ENCODE measurements at regions not wholly inside any gene's neighbourhood (a gene's known extent, or its start where the extent isn't known, plus 50 kb on each side); places are given as distances from the start of the nearest gene placed in this dataset.

DNA sequence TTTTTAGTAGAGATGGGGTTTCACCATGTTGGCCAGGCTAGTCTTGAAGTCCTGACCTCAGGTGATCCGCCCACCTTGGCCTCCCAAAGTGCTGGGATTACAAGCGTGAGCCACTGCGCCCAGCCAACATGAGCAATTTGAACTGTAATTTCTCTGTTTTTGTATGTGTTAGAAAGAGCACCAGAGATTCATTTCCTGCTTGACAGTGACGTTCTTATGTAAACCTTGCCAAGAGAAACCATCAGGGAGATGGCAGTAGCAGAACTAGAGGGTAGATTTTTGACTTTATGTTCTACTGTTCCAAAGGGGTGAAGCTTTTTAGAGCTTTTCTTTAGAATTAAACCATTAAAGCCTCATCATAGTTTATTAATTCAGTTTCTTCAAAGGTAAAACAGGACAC, 148.1 kb upstream of the UMPS start:
- H3K4me2 ChIP-seq (ENCODE audit: low read length) = no peak overlapping the region
- H3K27ac ChIP-seq = no peak overlapping the region
- H3K9me3 ChIP-seq (ENCODE audit: control insufficient read depth, low read length) = no peaks in the 10 kb centered on the region
- TF ChIP-seq, protein P1, sequence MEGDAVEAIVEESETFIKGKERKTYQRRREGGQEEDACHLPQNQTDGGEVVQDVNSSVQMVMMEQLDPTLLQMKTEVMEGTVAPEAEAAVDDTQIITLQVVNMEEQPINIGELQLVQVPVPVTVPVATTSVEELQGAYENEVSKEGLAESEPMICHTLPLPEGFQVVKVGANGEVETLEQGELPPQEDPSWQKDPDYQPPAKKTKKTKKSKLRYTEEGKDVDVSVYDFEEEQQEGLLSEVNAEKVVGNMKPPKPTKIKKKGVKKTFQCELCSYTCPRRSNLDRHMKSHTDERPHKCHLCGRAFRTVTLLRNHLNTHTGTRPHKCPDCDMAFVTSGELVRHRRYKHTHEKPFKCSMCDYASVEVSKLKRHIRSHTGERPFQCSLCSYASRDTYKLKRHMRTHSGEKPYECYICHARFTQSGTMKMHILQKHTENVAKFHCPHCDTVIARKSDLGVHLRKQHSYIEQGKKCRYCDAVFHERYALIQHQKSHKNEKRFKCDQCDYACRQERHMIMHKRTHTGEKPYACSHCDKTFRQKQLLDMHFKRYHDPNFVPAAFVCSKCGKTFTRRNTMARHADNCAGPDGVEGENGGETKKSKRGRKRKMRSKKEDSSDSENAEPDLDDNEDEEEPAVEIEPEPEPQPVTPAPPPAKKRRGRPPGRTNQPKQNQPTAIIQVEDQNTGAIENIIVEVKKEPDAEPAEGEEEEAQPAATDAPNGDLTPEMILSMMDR (IDR thresholded peaks at IDR 0.05) = no peak
- H3K4me3 ChIP-seq (ENCODE audit: low read depth, low read length) = no peak overlapping the region
- no peaks in the 10 kb centered on the region for H3K79me2 ChIP-seq
- no peak overlapping the region for H3K9ac ChIP-seq
- no peaks in the 10 kb centered on the region for H3K36me3 ChIP-seq (ENCODE audit: control insufficient read depth, insufficient read depth, low read length)
- no peak overlapping the region for H2AFZ ChIP-seq
- peaks cover 7% of the 10 kb centered on the region for H3K4me1 ChIP-seq
- no peaks in the 10 kb centered on the region for H3K27me3 ChIP-seq (ENCODE audit: control insufficient read depth, insufficient read depth, low read length)

DNA sequence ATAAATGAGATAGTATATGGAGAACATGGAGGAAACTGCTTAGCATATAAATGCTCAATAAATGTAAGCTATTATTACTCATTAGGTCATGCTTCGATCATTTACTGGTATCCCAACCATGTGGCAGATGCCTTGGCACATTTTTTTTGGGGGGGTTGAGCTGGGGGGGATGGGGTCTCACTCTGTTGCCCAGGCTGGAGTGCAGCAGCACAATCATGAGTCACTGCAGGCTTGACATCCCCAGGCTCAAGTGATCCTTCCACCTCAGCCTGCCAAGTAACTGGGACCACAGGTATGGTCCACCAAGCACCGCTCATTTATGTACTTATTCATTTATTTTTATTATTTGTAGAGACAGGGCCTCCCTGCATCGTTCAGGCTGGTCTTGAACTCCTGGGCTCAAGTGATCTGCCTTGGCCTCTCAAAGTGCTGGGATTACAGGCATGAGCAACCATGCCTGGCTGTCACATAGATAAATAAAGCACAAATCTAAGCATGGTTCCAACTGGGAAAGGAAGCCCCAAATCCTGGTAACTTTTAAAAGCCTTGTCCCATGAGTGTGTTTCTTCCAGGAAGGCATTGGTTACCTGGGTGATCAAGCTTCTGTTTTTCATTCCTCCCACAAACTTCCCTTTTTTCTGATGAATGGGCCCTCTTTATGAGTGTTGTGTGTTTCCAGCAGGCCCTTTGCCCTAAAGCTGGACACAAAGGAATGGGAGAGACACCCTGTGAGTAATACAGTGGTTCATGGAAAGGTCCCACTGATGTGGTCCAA, 147.4 kb upstream of the UMPS start:
- no peak overlapping the region for H3K27ac ChIP-seq
- TF ChIP-seq, protein P1 (IDR thresholded peaks at IDR 0.05) = no peak
- no peak overlapping the region for H3K4me3 ChIP-seq (ENCODE audit: low read depth, low read length)
- H2AFZ ChIP-seq = no peak overlapping the region
- no peaks in the 10 kb centered on the region for H3K79me2 ChIP-seq
- H3K27me3 ChIP-seq (ENCODE audit: control insufficient read depth, insufficient read depth, low read length) = no peaks in the 10 kb centered on the region
- no peaks in the 10 kb centered on the region for H3K36me3 ChIP-seq (ENCODE audit: control insufficient read depth, insufficient read depth, low read length)
- H3K4me1 ChIP-seq = peaks cover 7% of the 10 kb centered on the region
- no peaks in the 10 kb centered on the region for H3K9me3 ChIP-seq (ENCODE audit: control insufficient read depth, low read length)
- H3K4me2 ChIP-seq (ENCODE audit: low read length) = no peak overlapping the region
- no peak overlapping the region for H3K9ac ChIP-seq

DNA sequence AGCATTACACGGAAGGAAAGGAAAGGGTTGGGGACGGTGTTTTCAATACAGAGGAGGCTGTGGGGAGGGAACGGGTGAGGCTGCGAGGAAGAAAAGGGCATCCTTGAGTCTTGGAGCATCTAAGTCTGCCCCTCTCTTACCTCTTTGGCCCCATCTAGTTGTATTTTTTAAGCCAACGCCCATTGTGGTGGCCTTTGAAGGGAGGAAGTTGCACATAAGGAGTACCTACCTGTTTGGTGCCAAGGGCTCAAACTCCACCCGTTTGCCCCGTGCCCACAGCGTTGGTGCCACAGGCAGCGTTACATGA, 146.1 kb upstream of the UMPS start:
- Histone ChIP-seq H3K4me1 (peaks cover 7% of the 10 kb centered on the region), H2AFZ (peak overlapping the region; percentile 71), H3K79me2 (no peaks in the 10 kb centered on the region), H3K27ac (no peak overlapping the region), H3K9ac (no peak overlapping the region), H3K4me3 (ENCODE audit: low read depth, low read length) (no peak overlapping the region), H3K36me3 (ENCODE audit: control insufficient read depth, insufficient read depth, low read length) (no peaks in the 10 kb centered on the region), H3K9me3 (ENCODE audit: control insufficient read depth, low read length) (no peaks in the 10 kb centered on the region), H3K27me3 (ENCODE audit: control insufficient read depth, insufficient read depth, low read length) (no peaks in the 10 kb centered on the region), H3K4me2 (ENCODE audit: low read length) (peak overlapping the region; percentile 76)
- TF ChIP-seq, protein P1 (IDR thresholded peaks at IDR 0.05) = no peak

DNA sequence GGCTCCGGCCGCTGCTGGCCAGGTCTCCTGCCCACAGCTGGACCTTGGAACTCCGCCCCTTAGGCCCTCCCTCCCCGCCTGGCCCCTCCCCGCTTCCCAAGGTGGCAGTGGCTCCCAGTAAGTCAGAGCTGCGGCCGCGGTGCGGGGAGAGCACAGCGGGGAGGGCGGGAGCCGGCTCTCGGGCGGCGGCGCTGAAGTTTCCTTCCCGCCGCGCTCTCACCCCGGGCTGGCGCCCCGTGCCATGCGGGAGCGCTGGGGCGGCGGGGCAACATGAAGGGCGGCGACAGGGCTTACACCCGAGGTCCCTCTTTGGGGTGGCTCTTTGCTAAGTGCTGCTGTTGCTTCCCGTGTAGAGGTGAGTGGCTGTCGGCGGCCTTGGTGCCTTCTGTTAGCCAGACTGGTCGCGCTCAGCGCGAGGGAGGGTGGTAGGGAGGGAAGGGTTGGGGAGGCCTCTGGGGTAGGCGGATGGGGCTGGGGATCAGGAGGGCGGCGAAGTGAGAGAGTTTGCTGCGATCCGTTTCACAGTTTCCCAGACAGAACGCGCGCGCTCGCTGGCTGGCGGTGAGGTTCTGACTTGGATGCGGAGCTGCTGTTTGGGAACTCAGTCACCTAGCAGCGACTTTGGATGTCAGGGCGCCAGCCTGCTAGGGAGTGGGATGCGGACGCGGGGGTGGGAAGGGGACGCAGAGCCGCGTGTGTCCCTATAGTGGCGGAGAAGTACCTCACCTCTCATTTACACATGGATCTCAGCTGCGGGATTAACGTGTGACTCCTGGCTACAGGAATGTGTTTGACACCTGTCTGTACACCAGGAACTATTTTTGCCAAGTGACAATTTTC, 145.5 kb upstream of the UMPS start:
- Histone ChIP-seq H3K4me2 (ENCODE audit: low read length) (peak overlapping the region; percentile 76), H3K4me3 (ENCODE audit: low read depth, low read length) (peak overlapping the region; percentile 48), H3K9me3 (ENCODE audit: control insufficient read depth, low read length) (no peaks in the 10 kb centered on the region), H3K27me3 (ENCODE audit: control insufficient read depth, insufficient read depth, low read length) (no peaks in the 10 kb centered on the region), H3K9ac (no peak overlapping the region), H3K36me3 (ENCODE audit: control insufficient read depth, insufficient read depth, low read length) (no peaks in the 10 kb centered on the region), H3K79me2 (no peaks in the 10 kb centered on the region), H2AFZ (peak overlapping the region; percentile 71), H3K27ac (no peak overlapping the region), H3K4me1 (peaks cover 7% of the 10 kb centered on the region)
- TF ChIP-seq, protein P1 (IDR thresholded peaks at IDR 0.05) = no peak

Data from parathyroid adenoma (tissue), 2 donors.